ENCODE measurements at regions not wholly inside any gene's neighbourhood (a gene's known extent, or its start where the extent isn't known, plus 50 kb on each side); places are given as distances from the start of the nearest gene placed in this dataset.

DNA sequence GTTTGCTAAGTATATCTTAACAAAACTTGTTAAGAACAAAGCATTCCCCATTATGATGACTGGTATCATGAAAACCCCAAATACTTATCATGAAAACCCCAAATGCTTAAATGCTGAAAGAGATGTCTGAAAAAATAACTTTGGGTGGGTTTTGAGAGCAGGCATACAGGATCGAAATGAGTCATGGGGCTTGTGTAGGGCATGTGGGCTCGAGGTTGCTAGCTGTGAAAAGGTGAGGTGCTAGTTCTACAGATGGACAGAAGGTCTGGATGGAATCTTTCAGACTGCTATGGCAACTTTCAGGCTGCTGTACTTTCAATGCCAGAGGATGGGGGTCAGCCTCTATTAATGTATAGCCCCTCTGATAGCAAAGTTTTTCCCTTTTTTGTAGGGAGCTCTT is 167.8 kb upstream of the MDGA2 start (continued):
- TF ChIP-seq, protein P1, sequence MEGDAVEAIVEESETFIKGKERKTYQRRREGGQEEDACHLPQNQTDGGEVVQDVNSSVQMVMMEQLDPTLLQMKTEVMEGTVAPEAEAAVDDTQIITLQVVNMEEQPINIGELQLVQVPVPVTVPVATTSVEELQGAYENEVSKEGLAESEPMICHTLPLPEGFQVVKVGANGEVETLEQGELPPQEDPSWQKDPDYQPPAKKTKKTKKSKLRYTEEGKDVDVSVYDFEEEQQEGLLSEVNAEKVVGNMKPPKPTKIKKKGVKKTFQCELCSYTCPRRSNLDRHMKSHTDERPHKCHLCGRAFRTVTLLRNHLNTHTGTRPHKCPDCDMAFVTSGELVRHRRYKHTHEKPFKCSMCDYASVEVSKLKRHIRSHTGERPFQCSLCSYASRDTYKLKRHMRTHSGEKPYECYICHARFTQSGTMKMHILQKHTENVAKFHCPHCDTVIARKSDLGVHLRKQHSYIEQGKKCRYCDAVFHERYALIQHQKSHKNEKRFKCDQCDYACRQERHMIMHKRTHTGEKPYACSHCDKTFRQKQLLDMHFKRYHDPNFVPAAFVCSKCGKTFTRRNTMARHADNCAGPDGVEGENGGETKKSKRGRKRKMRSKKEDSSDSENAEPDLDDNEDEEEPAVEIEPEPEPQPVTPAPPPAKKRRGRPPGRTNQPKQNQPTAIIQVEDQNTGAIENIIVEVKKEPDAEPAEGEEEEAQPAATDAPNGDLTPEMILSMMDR (IDR thresholded peaks at IDR 0.05 in 2 of 3, conservative IDR thresholded peaks at IDR 0.05 in 1 of 3; ENCODE audit: borderline replicate concordance in 1 of 3, insufficient read depth in 1 of 3, low read depth in 2 of 3, low read length in 2 of 3) = no peak
- TF ChIP-seq POLR2A (IDR thresholded peaks at IDR 0.05; ENCODE audit: borderline replicate concordance, extremely low read depth, insufficient read depth, insufficient read length) (no peak), YY1 (IDR thresholded peaks at IDR 0.05; ENCODE audit: extremely low read depth, insufficient replicate concordance, low read depth, low read length) (no peak), SP1 (IDR thresholded peaks at IDR 0.05; ENCODE audit: low read depth) (no peak), JUND (IDR thresholded peaks at IDR 0.05) (no peak)

DNA sequence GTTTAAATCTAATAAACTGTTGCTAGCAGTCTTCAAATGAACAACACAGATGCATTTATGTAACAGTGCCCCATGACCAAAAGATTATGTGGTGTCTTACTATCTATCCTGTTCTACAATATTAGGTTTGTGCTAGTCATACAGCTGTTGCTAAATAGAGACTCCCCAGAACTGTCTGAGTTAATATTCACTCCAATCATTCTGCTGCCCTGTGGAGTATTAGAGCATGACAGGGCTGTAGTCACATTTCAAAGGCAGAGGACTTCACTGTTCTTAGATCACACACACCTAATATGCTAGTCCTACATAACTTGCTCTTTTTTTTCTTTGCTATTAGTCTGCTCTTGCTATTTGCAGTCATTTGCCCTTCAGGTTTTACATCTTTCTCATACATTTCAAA is 157.6 kb upstream of the MDGA2 start:
- intact Hi-C loops (cut with micrococcal nuclease) = no loop called here
- Histone ChIP-seq H3K9me3 (ENCODE audit: control insufficient read depth in 1 of 2, insufficient read depth in 1 of 2, low read depth in 1 of 2, low read length in 2 of 2) (peaks cover 0 to 5% of the 10 kb centered on the region in 2 experiments; a peak in 2 of 4 replicates), H3K27me3 (ENCODE audit: insufficient read depth, low read length) (no peaks in the 10 kb centered on the region), H3K4me3 (replicated peaks in 1 of 2; ENCODE audit: low read depth in 1 of 2, low read length in 2 of 2) (no peak overlapping the region), H3K4me1 (ENCODE audit: control insufficient read depth in 1 of 2, insufficient read depth in 2 of 2, low read length in 2 of 2) (no peaks in the 10 kb centered on the region), H3K9ac (ENCODE audit: low read length) (no peak overlapping the region), H4K20me1 (ENCODE audit: insufficient read depth) (no peaks in the 10 kb centered on the region), H2AFZ (ENCODE audit: low read depth, low read length, poor library complexity, severe bottlenecking) (no peak overlapping the region), H3K9me2 (ENCODE audit: insufficient read depth) (no peaks in the 10 kb centered on the region), H3K4me2 (ENCODE audit: low read length) (no peak overlapping the region), H3K27ac (ENCODE audit: low read depth, low read length) (no peak overlapping the region), H3K79me2 (ENCODE audit: insufficient read depth, low read length) (no peaks in the 10 kb centered on the region), H3K36me3 (ENCODE audit: control insufficient read depth in 1 of 2, insufficient read depth in 2 of 2, low read length in 2 of 2) (no peaks in the 10 kb centered on the region)
- no peak for DNase-seq (ENCODE audit: low read depth, low spot score)
- ATAC-seq = no peak
- TF ChIP-seq EZH2phosphoT487 (IDR thresholded peaks at IDR 0.05; ENCODE audit: borderline replicate concordance) (no peak), FOSL1 (IDR thresholded peaks at IDR 0.05; ENCODE audit: low read depth) (no peak), SIN3A (IDR thresholded peaks at IDR 0.05; ENCODE audit: low read depth) (no peak)
- no TSS peak for BruUV-seq (replicated peaks)
- CTCF ChIA-PET = no interaction called here
- POLR2A ChIA-PET = no interaction called here
- RAD21 ChIA-PET (ENCODE audit: low non-redundant PET in 1 of 2, low total read pairs in 2 of 2, uncharacterized antibody in 2 of 2, unreplicated experiment in 2 of 2) = no interaction called here
